K562 (cell line): ENCODE measurements at regions not wholly inside any gene's neighbourhood (a gene's known extent, or its start where the extent isn't known, plus 50 kb on each side); places are given as distances from the start of the nearest gene placed in this dataset.

Experiments
- ATAC-seq: fragments of 200-7000 bp; cut with Tn5 transposase; 3 replicates; pipeline ENCODE4 v1.9.1; 2020; ENCODE audit warnings: moderate library complexity
- BruUV-seq: library from RNA; stranded (reverse); fragments of 400-500 nt; replicated peaks from 2 replicates; lab custom pipeline; 2021; lab: Mats Ljungman, UMichigan
- CTCF ChIA-PET: fragments of 300-600 bp; formaldehyde crosslinking; extraction: SDS; loops from one replicate; lab custom pipeline; 2021; ENCODE audit warnings: low intra/inter-chr PET ratio; lab: Yijun Ruan, JAX
- POLR2A ChIA-PET: fragments of 300-600, 350-650 bp; sonication (Branson Sonifier 250); formaldehyde crosslinking; extraction: SDS; loops from one replicate; lab custom pipeline; 2021; ENCODE audit warnings: antibody characterized with exemption, inconsistent platforms; lab: Yijun Ruan, JAX
- DNase-seq, 4 experiments: peaks; one replicate each; pipeline versions ENCODE4 v3.0.0 to v3.0.0-alpha.2; 2011 to 2018; ENCODE audit warnings: low spot score in 3 of 4, mixed read lengths in 3 of 4; ENCODE audit errors: extremely low read depth in 1 of 4
- FAIRE-seq: peaks from 2 replicates; lab custom pipeline; 2011; peaks lifted over from hg19 to GRCh38; lab: Jason Lieb, UNC
- H2AFZ ChIP-seq: 2 replicates; pipeline ENCODE4 v1.6.0; 2011; ENCODE audit warnings: low read depth, low read length, control low read depth, inconsistent platforms
- H3K27ac ChIP-seq: fragments of 200-600 bp; 3 replicates; pipeline ENCODE4 v1.8.0; 2011; ENCODE audit warnings: low read depth, mild to moderate bottlenecking, control low read depth, inconsistent platforms, low read length, moderate library complexity, mixed read lengths; ENCODE audit errors: extremely low read depth
- H3K27me3 ChIP-seq, 2 experiments: fragments of 300-600 bp in 1 of 2; 2 replicates in 1 of 2; 3 replicates in 1 of 2; pipeline versions ENCODE4 v1.6.0 to v1.8.0; 2011; ENCODE audit warnings: inconsistent platforms in 2 of 2, low read length in 2 of 2, mild to moderate bottlenecking in 1 of 2, mixed read lengths in 1 of 2, moderate library complexity in 1 of 2; ENCODE audit not compliant: control insufficient read depth in 2 of 2, insufficient read depth in 2 of 2
- H3K36me3 ChIP-seq: fragments of 300-600 bp; 3 replicates; pipeline ENCODE4 v1.8.0; 2011; ENCODE audit warnings: mild to moderate bottlenecking, low read length, inconsistent platforms; ENCODE audit not compliant: control insufficient read depth, insufficient read depth
- H3K4me1 ChIP-seq, 2 experiments: fragments of 200-600 bp in 1 of 2; replicated peaks in 1 of 2; 2 replicates in 1 of 2; 3 replicates in 1 of 2; pipeline versions ENCODE4 v1.5.1 to v1.8.0; 2011; ENCODE audit warnings: inconsistent platforms in 2 of 2, low read length in 2 of 2, mild to moderate bottlenecking in 1 of 2, mixed read lengths in 1 of 2, moderate library complexity in 1 of 2; ENCODE audit not compliant: control insufficient read depth in 2 of 2, insufficient read depth in 2 of 2
- H3K4me2 ChIP-seq: 2 replicates; pipeline ENCODE4 v1.6.1; 2011; ENCODE audit warnings: low read length, control low read depth, inconsistent platforms, mixed read lengths; ENCODE audit not compliant: insufficient read depth
- H3K4me3 ChIP-seq: fragments of 200-600 bp; sonication (generic), shearing (Covaris generic); 2 replicates; pipeline ENCODE4 v1.5.1; 2016; ENCODE audit warnings: control low read depth, inconsistent platforms
- H3K79me2 ChIP-seq: fragments of 200-600 bp; 3 replicates; pipeline ENCODE4 v1.8.0; 2011; ENCODE audit warnings: low read length, inconsistent platforms; ENCODE audit not compliant: control insufficient read depth, insufficient read depth
- H3K9ac ChIP-seq, 2 experiments: 2 replicates each; pipeline versions ENCODE4 v1.6.0 to v1.6.1; 2011; ENCODE audit warnings: low read depth in 2 of 2, low read length in 2 of 2, control low read depth in 1 of 2, inconsistent platforms in 1 of 2, mild to moderate bottlenecking in 1 of 2, mixed read lengths in 1 of 2; ENCODE audit not compliant: insufficient read depth in 1 of 2
- H3K9me1 ChIP-seq: one replicate; pipeline ENCODE4 v1.6.0; 2011; ENCODE audit warnings: inconsistent platforms, mild to moderate bottlenecking, low read length, moderate library complexity; ENCODE audit not compliant: control insufficient read depth, insufficient read depth
- H3K9me3 ChIP-seq: replicated peaks from 2 replicates; pipeline ENCODE4 v1.5.1; 2011; ENCODE audit warnings: low read depth, low read length, inconsistent platforms; ENCODE audit not compliant: control insufficient read depth, insufficient read depth
- H4K20me1 ChIP-seq: replicated peaks from 2 replicates; pipeline ENCODE4 v1.6.1; 2011; ENCODE audit warnings: low read length, inconsistent platforms, mixed read lengths; ENCODE audit not compliant: control insufficient read depth, insufficient read depth
- KDM2B ChIP-seq: fragments of 250-450 bp; sonication (Bioruptor Pico); IDR thresholded peaks from 2 replicates; pipeline ENCODE4 v1.8.0; 2021; ENCODE audit warnings: mild to moderate bottlenecking, moderate library complexity
- KHSRP ChIP-seq: fragments of 450-650 bp; IDR thresholded peaks from 2 replicates; pipeline ENCODE4 v1.6.1; 2017
- LCOR ChIP-seq: sonication (generic); formaldehyde crosslinking; IDR thresholded peaks from 2 replicates; pipeline ENCODE4 v1.8.0; 2022; ENCODE audit warnings: mild to moderate bottlenecking, missing genetic modification reagents
- MAFF ChIP-seq: IDR thresholded peaks from 2 replicates; pipeline ENCODE4 v1.6.1; 2012; ENCODE audit warnings: low read length, improper control_type of control experiment
- MTF1 ChIP-seq: fragments of 250-450 bp; sonication (Bioruptor Pico); IDR thresholded peaks from 2 replicates; pipeline ENCODE4 v1.9.0; 2021; ENCODE audit warnings: moderate library complexity, mild to moderate bottlenecking, inconsistent platforms, borderline replicate concordance
- PHF8 ChIP-seq: fragments of 200-600 bp; sonication (generic); IDR thresholded peaks from 2 replicates; pipeline ENCODE4 v1.6.1; 2012; ENCODE audit warnings: mixed run types, mild to moderate bottlenecking, inconsistent platforms, low read length, moderate library complexity, borderline replicate concordance
- RBM25 ChIP-seq: fragments of 200-400 bp; formaldehyde crosslinking; IDR thresholded peaks from 2 replicates; pipeline ENCODE4 v1.6.1; 2018; ENCODE audit warnings: low read length, low read depth, moderate library complexity; ENCODE audit not compliant: severe bottlenecking
- ZNF217 ChIP-seq: sonication (generic); formaldehyde crosslinking; IDR thresholded peaks from 2 replicates; pipeline ENCODE4 v1.8.0; 2022; ENCODE audit warnings: mild to moderate bottlenecking, missing genetic modification reagents
- in situ Hi-C: fragments of 300-500 bp; cut with MboI; formaldehyde crosslinking; loops from 4 replicates; pipeline ENCODE4 v1.15.0; 2018; ENCODE audit warnings: inconsistent platforms, mixed read lengths
- intact Hi-C: fragments of 100-400 bp; cut with micrococcal nuclease; formaldehyde crosslinking; loops from 2 replicates; pipeline ENCODE4 v1.14.2; 2022
- TF ChIP-seq, protein P1 (sequence below): fragments of 450-650 bp; IDR thresholded peaks from 2 replicates; pipeline ENCODE4 v1.6.1; 2017; ENCODE audit warnings: antibody characterized with exemption, mild to moderate bottlenecking
- TF ChIP-seq, protein P2 (sequence below), 2 experiments: fragments of 450-650 bp; IDR thresholded peaks; 2 replicates each; pipeline ENCODE4 v1.6.1; 2016; ENCODE audit warnings: mild to moderate bottlenecking in 2 of 2, borderline replicate concordance in 1 of 2, low read depth in 1 of 2, moderate library complexity in 1 of 2

DNA sequence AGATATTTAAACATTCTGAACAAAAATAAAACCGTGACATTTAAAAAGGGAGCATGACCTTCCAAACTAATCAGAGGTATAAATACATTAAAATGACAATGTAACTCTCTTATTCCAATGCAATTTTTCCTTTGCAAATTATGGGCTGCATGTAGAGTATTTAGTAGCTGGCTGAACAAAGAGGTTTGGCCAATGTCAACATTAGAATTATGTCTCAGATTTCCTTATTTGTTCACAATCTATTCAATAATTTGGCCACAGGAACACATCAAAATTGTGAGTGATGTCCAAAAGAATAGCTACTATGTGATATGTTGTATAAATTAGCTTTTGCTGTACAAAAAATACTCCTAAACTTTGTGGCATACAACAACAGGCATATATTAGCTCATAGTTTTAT is 580.0 kb upstream of the MARCKS start (continued):
- TF ChIP-seq, protein P1, sequence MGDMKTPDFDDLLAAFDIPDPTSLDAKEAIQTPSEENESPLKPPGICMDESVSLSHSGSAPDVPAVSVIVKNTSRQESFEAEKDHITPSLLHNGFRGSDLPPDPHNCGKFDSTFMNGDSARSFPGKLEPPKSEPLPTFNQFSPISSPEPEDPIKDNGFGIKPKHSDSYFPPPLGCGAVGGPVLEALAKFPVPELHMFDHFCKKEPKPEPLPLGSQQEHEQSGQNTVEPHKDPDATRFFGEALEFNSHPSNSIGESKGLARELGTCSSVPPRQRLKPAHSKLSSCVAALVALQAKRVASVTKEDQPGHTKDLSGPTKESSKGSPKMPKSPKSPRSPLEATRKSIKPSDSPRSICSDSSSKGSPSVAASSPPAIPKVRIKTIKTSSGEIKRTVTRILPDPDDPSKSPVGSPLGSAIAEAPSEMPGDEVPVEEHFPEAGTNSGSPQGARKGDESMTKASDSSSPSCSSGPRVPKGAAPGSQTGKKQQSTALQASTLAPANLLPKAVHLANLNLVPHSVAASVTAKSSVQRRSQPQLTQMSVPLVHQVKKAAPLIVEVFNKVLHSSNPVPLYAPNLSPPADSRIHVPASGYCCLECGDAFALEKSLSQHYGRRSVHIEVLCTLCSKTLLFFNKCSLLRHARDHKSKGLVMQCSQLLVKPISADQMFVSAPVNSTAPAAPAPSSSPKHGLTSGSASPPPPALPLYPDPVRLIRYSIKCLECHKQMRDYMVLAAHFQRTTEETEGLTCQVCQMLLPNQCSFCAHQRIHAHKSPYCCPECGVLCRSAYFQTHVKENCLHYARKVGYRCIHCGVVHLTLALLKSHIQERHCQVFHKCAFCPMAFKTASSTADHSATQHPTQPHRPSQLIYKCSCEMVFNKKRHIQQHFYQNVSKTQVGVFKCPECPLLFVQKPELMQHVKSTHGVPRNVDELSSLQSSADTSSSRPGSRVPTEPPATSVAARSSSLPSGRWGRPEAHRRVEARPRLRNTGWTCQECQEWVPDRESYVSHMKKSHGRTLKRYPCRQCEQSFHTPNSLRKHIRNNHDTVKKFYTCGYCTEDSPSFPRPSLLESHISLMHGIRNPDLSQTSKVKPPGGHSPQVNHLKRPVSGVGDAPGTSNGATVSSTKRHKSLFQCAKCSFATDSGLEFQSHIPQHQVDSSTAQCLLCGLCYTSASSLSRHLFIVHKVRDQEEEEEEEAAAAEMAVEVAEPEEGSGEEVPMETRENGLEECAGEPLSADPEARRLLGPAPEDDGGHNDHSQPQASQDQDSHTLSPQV: no peak
- TF ChIP-seq ZNF217 (CRISPR knock-in tag): no peak

DNA sequence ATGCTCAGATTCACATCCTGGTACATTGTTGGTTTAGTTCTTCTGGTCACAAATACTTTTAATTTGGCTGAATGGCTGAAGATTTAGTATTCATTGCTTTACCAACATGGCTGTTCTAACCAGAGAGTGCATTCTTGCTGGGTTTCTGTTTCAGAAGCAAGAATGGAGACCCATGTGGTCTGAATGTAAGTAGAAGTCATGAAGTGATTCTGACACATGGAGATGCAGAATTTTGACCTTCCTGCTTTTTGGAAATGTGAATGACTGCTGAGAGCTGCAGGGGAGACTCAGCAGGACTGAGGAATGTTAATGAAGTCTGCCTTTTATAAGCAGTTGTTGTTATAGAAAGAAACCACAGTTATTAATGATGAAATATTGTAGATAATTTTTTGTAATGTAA is 576.1 kb upstream of the MARCKS start:
- BruUV-seq: no TSS peak
- DNase-seq (no peak), FAIRE-seq (no peak), ATAC-seq (no peak)
- Histone ChIP-seq H3K4me1 (no peaks in the 10 kb centered on the region), H3K9ac (no peak overlapping the region), H3K36me3 (no peaks in the 10 kb centered on the region), H3K4me2 (no peak overlapping the region), H3K27me3 (no peaks in the 10 kb centered on the region), H4K20me1 (no peaks in the 10 kb centered on the region), H3K9me1 (no peaks in the 10 kb centered on the region), H3K27ac (no peak overlapping the region), H3K9me3 (no peaks in the 10 kb centered on the region; the same call in 1 of the 2 replicates), H2AFZ (no peak overlapping the region), H3K79me2 (no peaks in the 10 kb centered on the region), H3K4me3 (no peak overlapping the region)
- in situ Hi-C loops: no loop called here
- intact Hi-C loops: no loop called here
- POLR2A ChIA-PET: no interaction called here
- CTCF ChIA-PET: no interaction called here
- TF ChIP-seq KDM2B (CRISPR knock-in tag): no peak
- no peak for TF ChIP-seq MTF1 (CRISPR knock-in tag)
- no peak for TF ChIP-seq MAFF
- TF ChIP-seq, protein P2, sequence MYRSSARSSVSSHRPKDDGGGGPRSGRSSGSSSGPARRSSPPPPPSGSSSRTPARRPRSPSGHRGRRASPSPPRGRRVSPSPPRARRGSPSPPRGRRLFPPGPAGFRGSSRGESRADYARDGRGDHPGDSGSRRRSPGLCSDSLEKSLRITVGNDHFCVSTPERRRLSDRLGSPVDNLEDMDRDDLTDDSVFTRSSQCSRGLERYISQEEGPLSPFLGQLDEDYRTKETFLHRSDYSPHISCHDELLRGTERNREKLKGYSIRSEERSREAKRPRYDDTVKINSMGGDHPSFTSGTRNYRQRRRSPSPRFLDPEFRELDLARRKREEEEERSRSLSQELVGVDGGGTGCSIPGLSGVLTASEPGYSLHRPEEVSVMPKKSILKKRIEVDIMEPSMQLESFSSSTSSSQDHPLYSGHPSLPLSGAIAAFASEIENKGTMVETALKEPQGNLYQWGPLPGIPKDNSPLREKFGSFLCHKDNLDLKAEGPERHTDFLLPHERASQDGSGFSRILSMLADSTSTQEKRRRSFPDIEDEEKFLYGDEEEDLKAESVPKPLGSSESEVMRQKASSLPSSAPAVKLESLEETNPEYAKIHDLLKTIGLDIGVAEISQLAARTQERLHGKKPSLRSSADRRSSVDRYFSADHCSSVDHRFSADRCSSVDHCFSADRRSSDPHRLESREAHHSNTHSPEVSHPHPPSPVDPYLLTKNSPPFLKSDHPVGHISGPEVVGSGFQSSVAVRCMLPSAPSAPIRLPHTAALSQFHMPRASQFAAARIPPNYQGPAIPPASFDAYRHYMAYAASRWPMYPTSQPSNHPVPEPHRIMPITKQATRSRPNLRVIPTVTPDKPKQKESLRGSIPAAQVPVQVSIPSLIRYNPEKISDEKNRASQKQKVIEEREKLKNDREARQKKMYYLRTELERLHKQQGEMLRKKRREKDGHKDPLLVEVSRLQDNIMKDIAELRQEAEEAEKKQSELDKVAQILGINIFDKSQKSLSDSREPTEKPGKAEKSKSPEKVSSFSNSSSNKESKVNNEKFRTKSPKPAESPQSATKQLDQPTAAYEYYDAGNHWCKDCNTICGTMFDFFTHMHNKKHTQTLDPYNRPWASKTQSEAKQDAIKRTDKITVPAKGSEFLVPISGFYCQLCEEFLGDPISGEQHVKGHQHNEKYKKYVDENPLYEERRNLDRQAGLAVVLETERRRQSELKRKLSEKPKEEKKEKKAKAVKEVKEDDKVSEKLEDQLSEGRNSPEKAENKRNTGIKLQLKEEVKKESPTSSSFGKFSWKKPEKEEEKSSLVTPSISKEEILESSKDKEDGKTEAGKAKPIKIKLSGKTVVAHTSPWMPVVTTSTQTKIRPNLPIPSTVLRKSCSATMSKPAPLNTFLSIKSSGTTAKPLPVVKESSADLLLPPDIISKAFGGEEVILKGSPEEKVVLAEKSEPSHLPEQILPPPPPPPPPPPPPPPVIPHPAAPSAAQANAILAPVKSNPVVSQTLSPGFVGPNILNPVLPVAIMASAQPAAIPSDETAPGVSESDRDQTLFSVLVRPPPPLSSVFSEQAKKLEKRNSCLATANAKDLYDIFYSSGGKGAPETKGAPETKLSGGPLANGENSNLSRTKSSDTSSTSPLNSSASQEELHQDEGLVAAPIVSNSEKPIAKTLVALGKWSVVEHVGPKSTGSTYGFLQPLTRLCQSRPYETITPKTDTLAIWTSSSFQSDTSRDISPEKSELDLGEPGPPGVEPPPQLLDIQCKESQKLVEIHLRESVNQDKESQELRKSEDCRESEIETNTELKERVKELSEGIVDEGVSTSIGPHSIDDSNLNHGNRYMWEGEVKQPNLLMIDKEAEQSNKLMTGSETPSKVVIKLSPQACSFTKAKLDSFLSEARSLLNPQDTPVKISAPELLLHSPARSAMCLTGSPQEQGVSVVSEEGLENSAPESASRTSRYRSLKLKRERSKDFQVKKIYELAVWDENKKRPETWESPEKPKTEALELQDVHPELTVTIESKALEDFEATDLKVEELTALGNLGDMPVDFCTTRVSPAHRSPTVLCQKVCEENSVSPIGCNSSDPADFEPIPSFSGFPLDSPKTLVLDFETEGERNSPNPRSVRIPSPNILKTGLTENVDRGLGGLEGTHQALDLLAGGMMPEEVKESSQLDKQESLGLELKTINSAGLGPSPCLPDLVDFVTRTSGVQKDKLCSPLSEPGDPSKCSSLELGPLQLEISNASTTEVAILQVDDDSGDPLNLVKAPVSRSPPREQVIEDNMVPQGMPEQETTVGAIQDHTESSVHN (IDR thresholded peaks at IDR 0.05; ENCODE audit: borderline replicate concordance in 1 of 2, low read depth in 1 of 2): no peak
- no peak for TF ChIP-seq RBM25
- TF ChIP-seq PHF8: no peak
- TF ChIP-seq LCOR (CRISPR knock-in tag): no peak
- TF ChIP-seq KHSRP: no peak
